Uterus (tissue), 2 donors: ENCODE measurements at regions not wholly inside any gene's neighbourhood (a gene's known extent, or its start where the extent isn't known, plus 50 kb on each side); places are given as distances from the start of the nearest gene placed in this dataset.

Source experiments
- POLR2A ChIP-seq, 2 donors: fragments of 450-650 bp; IDR thresholded peaks; one replicate each; pipeline ENCODE4 v1.6.1; 2016; ENCODE audit warnings: antibody characterized with exemption in 2 of 2, mild to moderate bottlenecking in 1 of 2, moderate library complexity in 1 of 2
- TF ChIP-seq, protein P1 (sequence below), 4 experiments: fragments of 200-600 bp in 2 of 4; fragments of 450-650 bp in 2 of 4; sonication (generic) in 2 of 4; IDR thresholded peaks; one replicate each; pipeline ENCODE4 v1.5.1; 2016 to 2019; ENCODE audit warnings: antibody characterized with exemption in 4 of 4, mild to moderate bottlenecking in 2 of 4, moderate library complexity in 1 of 4

DNA sequence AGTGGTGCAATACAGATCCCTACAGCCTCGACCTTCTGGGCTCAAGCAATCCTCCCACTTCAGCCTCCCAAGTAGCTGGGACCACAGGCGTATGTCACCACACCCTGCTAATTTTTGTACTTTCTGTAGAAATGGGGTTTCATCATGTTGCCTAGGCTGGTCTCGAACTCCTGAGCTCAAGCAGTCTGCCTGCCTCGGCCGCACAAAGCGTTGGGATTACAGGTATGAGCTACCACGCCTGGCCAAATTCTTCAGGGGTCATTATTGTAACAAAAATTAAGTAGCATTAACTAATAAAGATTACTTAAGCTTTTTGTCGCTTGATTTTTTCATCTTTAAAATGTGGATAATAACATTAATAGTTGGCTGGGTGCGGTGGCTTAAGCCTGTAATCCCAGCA is 195.3 kb upstream of the IER5L start:
- TF ChIP-seq, protein P1, sequence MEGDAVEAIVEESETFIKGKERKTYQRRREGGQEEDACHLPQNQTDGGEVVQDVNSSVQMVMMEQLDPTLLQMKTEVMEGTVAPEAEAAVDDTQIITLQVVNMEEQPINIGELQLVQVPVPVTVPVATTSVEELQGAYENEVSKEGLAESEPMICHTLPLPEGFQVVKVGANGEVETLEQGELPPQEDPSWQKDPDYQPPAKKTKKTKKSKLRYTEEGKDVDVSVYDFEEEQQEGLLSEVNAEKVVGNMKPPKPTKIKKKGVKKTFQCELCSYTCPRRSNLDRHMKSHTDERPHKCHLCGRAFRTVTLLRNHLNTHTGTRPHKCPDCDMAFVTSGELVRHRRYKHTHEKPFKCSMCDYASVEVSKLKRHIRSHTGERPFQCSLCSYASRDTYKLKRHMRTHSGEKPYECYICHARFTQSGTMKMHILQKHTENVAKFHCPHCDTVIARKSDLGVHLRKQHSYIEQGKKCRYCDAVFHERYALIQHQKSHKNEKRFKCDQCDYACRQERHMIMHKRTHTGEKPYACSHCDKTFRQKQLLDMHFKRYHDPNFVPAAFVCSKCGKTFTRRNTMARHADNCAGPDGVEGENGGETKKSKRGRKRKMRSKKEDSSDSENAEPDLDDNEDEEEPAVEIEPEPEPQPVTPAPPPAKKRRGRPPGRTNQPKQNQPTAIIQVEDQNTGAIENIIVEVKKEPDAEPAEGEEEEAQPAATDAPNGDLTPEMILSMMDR (IDR thresholded peaks at IDR 0.05), result no peak
- TF ChIP-seq POLR2A (IDR thresholded peaks at IDR 0.05), result no peak
